ENCODE measurements at regions not wholly inside any gene's neighbourhood (a gene's known extent, or its start where the extent isn't known, plus 50 kb on each side); places are given as distances from the start of the nearest gene placed in this dataset.
A peak's percentile ranks its signal among the peaks of the same experiment; 100 is the strongest.

- TF ChIP-seq CTCF (IDR thresholded peaks at IDR 0.05; ENCODE audit: low read depth, low read length, missing input control) (no peak), ZBTB33 (IDR thresholded peaks at IDR 0.05) (no peak), SP1 (IDR thresholded peaks at IDR 0.05) (peak; percentile 69), EGR1 (IDR thresholded peaks at IDR 0.05; ENCODE audit: low read depth in 2 of 2) (peak in 1 of 2 donors; percentile 12), REST (IDR thresholded peaks at IDR 0.05) (no peak), MAX (IDR thresholded peaks at IDR 0.05) (peak; percentile 75), HNF4G (IDR thresholded peaks at IDR 0.05) (peak; percentile 47)
Measured at GRCh38 chr4:110250023-110250387, 51.6 kb upstream of the ELOVL6 start.

Data from liver (tissue), 3 donors.